Fibroblast of lung (primary cell): ENCODE measurements at regions not wholly inside any gene's neighbourhood (a gene's known extent, or its start where the extent isn't known, plus 50 kb on each side); places are given as distances from the start of the nearest gene placed in this dataset.

ENCODE experiments used
- DNase-seq, 2 donors: peaks; one replicate each; pipeline versions ENCODE4 v3.0.0 to v3.0.0-alpha.2; 2010; ENCODE audit warnings: low read depth in 2 of 2
- H2AFZ ChIP-seq: 2 replicates; pipeline ENCODE4 v1.5.1; 2012; ENCODE audit warnings: low read length, control low read depth, inconsistent platforms
- H3K27ac ChIP-seq: 2 replicates; pipeline ENCODE4 v1.5.1; 2011; ENCODE audit warnings: low read length, control low read depth; ENCODE audit not compliant: insufficient read depth
- H3K27me3 ChIP-seq: 2 replicates; pipeline ENCODE4 v1.5.1; 2011; ENCODE audit warnings: mild to moderate bottlenecking, low read length; ENCODE audit not compliant: control insufficient read depth, insufficient read depth
- H3K36me3 ChIP-seq: 2 replicates; pipeline ENCODE4 v1.5.1; 2011; ENCODE audit warnings: low read length; ENCODE audit not compliant: control insufficient read depth, insufficient read depth
- H3K4me1 ChIP-seq: 2 replicates; pipeline ENCODE4 v1.5.1; 2011; ENCODE audit warnings: low read length; ENCODE audit not compliant: control insufficient read depth, insufficient read depth; ENCODE audit errors: extremely low read depth
- H3K4me2 ChIP-seq: 2 replicates; pipeline ENCODE4 v1.5.1; 2011; ENCODE audit warnings: low read length, control low read depth; ENCODE audit not compliant: insufficient read depth; ENCODE audit errors: extremely low read depth
- H3K4me3 ChIP-seq, 4 experiments: fragments of 200-600 bp in 1 of 4; sonication (generic) in 1 of 4; replicated peaks in 1 of 4; 2 replicates each; pipeline ENCODE4 v1.5.1; 2011 to 2016; ENCODE audit warnings: low read length in 4 of 4, low read depth in 3 of 4, mild to moderate bottlenecking in 3 of 4, control low read depth in 2 of 4, inconsistent platforms in 1 of 4, mixed read lengths in 1 of 4; ENCODE audit not compliant: insufficient read depth in 1 of 4; ENCODE audit errors: control extremely low read depth in 1 of 4
- H3K79me2 ChIP-seq: 2 replicates; pipeline ENCODE4 v1.5.1; 2012; ENCODE audit warnings: mild to moderate bottlenecking, low read length, inconsistent platforms; ENCODE audit not compliant: control insufficient read depth, insufficient read depth
- H3K9ac ChIP-seq: 2 replicates; pipeline ENCODE4 v1.5.1; 2011; ENCODE audit warnings: mild to moderate bottlenecking, low read length, control low read depth; ENCODE audit not compliant: insufficient read depth
- H3K9me3 ChIP-seq: 2 replicates; pipeline ENCODE4 v1.5.1; 2012; ENCODE audit warnings: low read depth, low read length; ENCODE audit not compliant: control insufficient read depth, insufficient read depth
- H4K20me1 ChIP-seq: 2 replicates; pipeline ENCODE4 v1.5.1; 2011; ENCODE audit warnings: low read length; ENCODE audit not compliant: control insufficient read depth, insufficient read depth; ENCODE audit errors: extremely low read depth
- CTCF ChIP-seq, 2 donors: IDR thresholded peaks in 1 of 2; conservative IDR thresholded peaks in 1 of 2; 1 replicate in 1 of 2; 2 replicates in 1 of 2; pipeline ENCODE4 v1.5.1; 2011 to 2012; ENCODE audit warnings: low read length in 2 of 2, control low read depth in 1 of 2, inconsistent platforms in 1 of 2, low read depth in 1 of 2, mild to moderate bottlenecking in 1 of 2
- EZH2 ChIP-seq: IDR thresholded peaks from 2 replicates; pipeline ENCODE4 v1.5.1; 2012; ENCODE audit warnings: low read length, control low read depth, mild to moderate bottlenecking; ENCODE audit errors: missing control alignments

GRCh38 chr6:85113934-85114580, 335.8 kb upstream of the NT5E start:
- no peaks in the 10 kb centered on the region for H3K79me2 ChIP-seq

GRCh38 chr6:85112540-85112939, 337.3 kb upstream of the NT5E start:
- H3K9ac ChIP-seq = no peak overlapping the region
- TF ChIP-seq CTCF (conservative IDR thresholded peaks at IDR 0.05 in 1 of 2, IDR thresholded peaks at IDR 0.05 in 1 of 2; ENCODE audit: low read depth in 1 of 2, low read length in 2 of 2) = no peak
- TF ChIP-seq EZH2 = no peak
- no peaks in the 10 kb centered on the region for H3K27me3 ChIP-seq
- H3K4me2 ChIP-seq = no peak overlapping the region
- H3K27ac ChIP-seq = no peak overlapping the region
- DNase-seq = no peak
- no peaks in the 10 kb centered on the region for H3K36me3 ChIP-seq
- no peaks in the 10 kb centered on the region for H3K4me1 ChIP-seq
- no peak overlapping the region for H3K4me3 ChIP-seq
- no peaks in the 10 kb centered on the region for H4K20me1 ChIP-seq
- H3K9me3 ChIP-seq = no peaks in the 10 kb centered on the region
- H3K79me2 ChIP-seq = no peaks in the 10 kb centered on the region
- no peak overlapping the region for H2AFZ ChIP-seq

More at GRCh38 chr6:85113934-85114580, 335.8 kb upstream of the NT5E start:
- no peak for TF ChIP-seq EZH2
- TF ChIP-seq CTCF (conservative IDR thresholded peaks at IDR 0.05 in 1 of 2, IDR thresholded peaks at IDR 0.05 in 1 of 2; ENCODE audit: low read depth in 1 of 2, low read length in 2 of 2) = no peak
- Histone ChIP-seq H4K20me1 (no peaks in the 10 kb centered on the region), H2AFZ (peak overlapping the region; percentile 60), H3K9me3 (no peaks in the 10 kb centered on the region), H3K9ac (no peak overlapping the region), H3K27ac (no peak overlapping the region), H3K36me3 (no peaks in the 10 kb centered on the region), H3K4me1 (no peaks in the 10 kb centered on the region), H3K4me2 (peak overlapping the region; percentile 73), H3K4me3 (peak overlapping the region; percentile 21 to 62 (median 41)), H3K27me3 (no peaks in the 10 kb centered on the region)
- DNase-seq = no peak

GRCh38 chr6:85111481-85112011, 338.3 kb upstream of the NT5E start:
- no peak overlapping the region for H3K9ac ChIP-seq
- TF ChIP-seq CTCF (conservative IDR thresholded peaks at IDR 0.05 in 1 of 2, IDR thresholded peaks at IDR 0.05 in 1 of 2; ENCODE audit: low read depth in 1 of 2, low read length in 2 of 2) = no peak
- TF ChIP-seq EZH2 = no peak
- H3K36me3 ChIP-seq = no peaks in the 10 kb centered on the region
- no peaks in the 10 kb centered on the region for H4K20me1 ChIP-seq
- no peak overlapping the region for H2AFZ ChIP-seq
- H3K4me1 ChIP-seq = no peaks in the 10 kb centered on the region
- H3K4me2 ChIP-seq = no peak overlapping the region
- no peaks in the 10 kb centered on the region for H3K27me3 ChIP-seq
- no peaks in the 10 kb centered on the region for H3K9me3 ChIP-seq
- H3K79me2 ChIP-seq = no peaks in the 10 kb centered on the region
- no peak overlapping the region for H3K27ac ChIP-seq
- no peak overlapping the region for H3K4me3 ChIP-seq
- peak; percentile 45 to 49 for DNase-seq
